GM18517 (cell line): ENCODE measurements at regions not wholly inside any gene's neighbourhood (a gene's known extent, or its start where the extent isn't known, plus 50 kb on each side); places are given as distances from the start of the nearest gene placed in this dataset.
"Not testable (repeated sequence)": the region's sequence is repeated elsewhere in the genome, so short reads cannot be mapped to it uniquely, and the experiment has no call there.

ENCODE experiments used
- ATAC-seq: cut with Tn5 transposase; IDR thresholded peaks from one replicate; pipeline ENCODE4 v1.9.1; 2021; ENCODE audit warnings: mild to moderate bottlenecking, moderate library complexity; ENCODE audit not compliant: unreplicated experiment

- no peak for ATAC-seq
Observed at GRCh38 chr5:110221036-110221435, 505.4 kb downstream of the TMEM232 start.

GRCh38 chr5:110224050-110224449 is 502.4 kb downstream of the TMEM232 start:
- ATAC-seq: no peak

- no peak for ATAC-seq
Observed at GRCh38 chr5:110225949-110226348, 500.5 kb downstream of the TMEM232 start.

- no peak for ATAC-seq
Observed at GRCh38 chr5:110239786-110240185, 486.7 kb downstream of the TMEM232 start.

- no peak for ATAC-seq
Observed at GRCh38 chr5:110242950-110243349, 483.5 kb downstream of the TMEM232 start.

- no peak for ATAC-seq
Observed at GRCh38 chr5:110248921-110249320, 477.6 kb downstream of the TMEM232 start.

GRCh38 chr5:110250355-110250754 is 476.1 kb downstream of the TMEM232 start:
- ATAC-seq: no peak

- ATAC-seq: no peak
Observed at GRCh38 chr5:110250755-110251154, 475.7 kb downstream of the TMEM232 start.

- ATAC-seq: no peak
Observed at GRCh38 chr5:110251366-110251765, 475.1 kb downstream of the TMEM232 start.

GRCh38 chr5:110255194-110255593 is 471.3 kb downstream of the TMEM232 start:
- no peak for ATAC-seq

GRCh38 chr5:110256298-110256697 is 470.2 kb downstream of the TMEM232 start:
- ATAC-seq: no peak

GRCh38 chr5:110257971-110258370 is 468.5 kb downstream of the TMEM232 start:
- no peak for ATAC-seq

- ATAC-seq: no peak
Observed at GRCh38 chr5:110258460-110259216, 467.8 kb downstream of the TMEM232 start.

GRCh38 chr5:110262749-110263148 is 463.7 kb downstream of the TMEM232 start:
- ATAC-seq: no peak

- ATAC-seq: no peak
Observed at GRCh38 chr5:110264661-110265060, 461.8 kb downstream of the TMEM232 start.

- ATAC-seq: no peak
Observed at GRCh38 chr5:110265162-110265561, 461.3 kb downstream of the TMEM232 start.

GRCh38 chr5:110267714-110268113 is 458.8 kb downstream of the TMEM232 start:
- ATAC-seq: no peak

GRCh38 chr5:110268283-110268682 is 458.2 kb downstream of the TMEM232 start:
- no peak for ATAC-seq

GRCh38 chr5:110268985-110269384 is 457.5 kb downstream of the TMEM232 start:
- ATAC-seq: no peak

- ATAC-seq: no peak
Observed at GRCh38 chr5:110269478-110270142, 456.9 kb downstream of the TMEM232 start.

GRCh38 chr5:110275878-110276277 is 450.6 kb downstream of the TMEM232 start:
- ATAC-seq: no peak

- not testable (repeated sequence) for ATAC-seq
Observed at GRCh38 chr5:110278449-110278848, 448.0 kb downstream of the TMEM232 start.
